GM12801 (cell line): ENCODE measurements at regions not wholly inside any gene's neighbourhood (a gene's known extent, or its start where the extent isn't known, plus 50 kb on each side); places are given as distances from the start of the nearest gene placed in this dataset.

Source experiments
- CTCF ChIP-seq: IDR thresholded peaks from one replicate; pipeline ENCODE4 v1.5.1; 2011; ENCODE audit warnings: control low read depth; ENCODE audit not compliant: insufficient read length; ENCODE audit errors: extremely low read depth

DNA sequence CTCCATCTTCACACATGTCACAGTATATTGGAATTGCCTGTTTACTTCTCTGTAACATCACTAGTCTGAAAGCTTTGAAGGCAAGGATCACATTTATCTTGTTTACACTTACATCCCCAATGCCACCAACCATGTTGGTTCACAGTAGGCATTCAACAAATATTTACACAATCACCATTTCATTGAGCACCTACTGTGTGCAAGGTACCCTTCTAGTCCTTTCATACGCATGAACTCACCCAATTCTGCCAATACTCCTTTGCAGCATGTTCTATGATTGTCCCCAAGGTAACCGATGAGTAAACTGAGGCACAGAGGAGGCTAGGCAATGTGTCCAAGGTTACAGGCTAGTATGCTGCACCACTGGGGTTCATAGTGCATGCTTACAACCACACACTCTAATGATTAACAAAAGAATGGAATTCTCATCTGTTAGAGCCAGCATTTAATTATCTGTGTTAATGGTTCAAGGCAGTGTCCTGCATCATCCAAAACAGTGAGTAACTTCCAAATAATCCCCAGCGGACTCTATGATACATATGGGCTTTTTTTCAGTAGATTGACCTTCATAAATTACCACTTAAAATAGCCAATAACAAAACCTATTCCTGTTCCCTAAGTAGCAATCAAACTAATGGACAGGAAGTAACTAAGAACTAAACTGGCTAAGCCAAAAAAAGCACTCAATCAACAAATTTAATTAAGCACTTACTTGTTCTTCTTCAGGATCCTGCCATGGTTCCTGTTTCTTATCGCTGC, 364.5 kb upstream of the XYLT1 start:
- TF ChIP-seq CTCF = no peak

GRCh38 chr16:17832738-17833137, 362.0 kb upstream of the XYLT1 start:
- TF ChIP-seq CTCF = no peak

- no peak for TF ChIP-seq CTCF
Observed at GRCh38 chr16:17831330-17831729, 360.6 kb upstream of the XYLT1 start.

DNA sequence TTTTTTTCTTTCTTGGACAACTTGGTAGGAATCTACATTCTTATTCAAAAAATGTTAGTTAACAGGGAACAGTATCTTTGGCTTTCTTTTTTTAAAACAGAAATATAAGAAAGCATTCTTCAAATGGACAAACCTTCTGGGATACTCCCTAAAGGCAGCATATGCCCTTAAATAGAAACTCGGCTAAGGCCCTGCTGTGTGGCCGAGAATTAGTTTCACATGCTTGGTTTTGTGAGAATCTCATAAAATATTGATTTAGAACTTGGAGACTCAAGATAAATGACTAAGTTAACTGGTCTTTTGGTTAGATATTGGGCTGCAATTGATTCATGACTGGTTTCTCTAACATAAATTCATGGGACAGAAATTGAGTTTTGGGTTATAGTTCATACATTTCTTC, 359.9 kb upstream of the XYLT1 start:
- TF ChIP-seq CTCF = no peak

DNA sequence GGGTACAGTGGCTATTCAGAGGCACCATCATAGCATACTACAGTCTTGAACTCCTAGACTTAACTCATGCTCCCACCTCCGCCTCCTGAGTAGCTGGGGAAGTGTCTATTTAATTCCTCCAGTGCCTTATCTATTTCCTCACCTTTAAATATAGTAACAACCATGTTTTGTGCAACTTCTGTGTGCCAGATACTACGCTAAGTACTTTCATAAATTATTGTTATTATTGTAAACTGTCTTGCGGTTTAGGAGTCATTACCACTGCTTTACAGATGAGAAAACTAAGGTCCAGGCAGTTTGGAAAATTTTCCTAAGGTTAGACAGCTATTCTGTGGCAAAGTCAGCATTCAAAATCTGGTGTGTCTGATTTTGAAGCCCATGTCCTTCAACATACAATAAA, 359.1 kb upstream of the XYLT1 start:
- no peak for TF ChIP-seq CTCF

- TF ChIP-seq CTCF = no peak
Observed at GRCh38 chr16:17828012-17828411, 357.3 kb upstream of the XYLT1 start.

DNA sequence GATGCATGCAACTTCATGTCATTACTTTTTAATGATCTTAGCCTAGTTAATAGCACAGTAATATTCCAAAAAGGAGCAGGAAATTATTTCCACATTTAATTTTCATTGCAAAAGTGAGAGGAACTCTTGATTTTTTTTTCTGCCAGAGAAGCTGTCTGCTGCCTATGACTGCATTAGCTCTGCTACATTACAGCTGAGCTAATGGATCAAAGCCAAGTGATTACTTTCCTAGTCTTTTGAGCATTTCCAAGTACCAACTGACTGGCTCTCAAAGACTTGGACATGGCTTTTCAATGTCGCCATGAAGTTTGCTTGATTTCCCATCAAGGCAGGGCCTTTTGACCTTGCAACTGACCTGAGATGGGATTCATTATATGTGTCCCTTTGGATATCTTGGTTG, 356.6 kb upstream of the XYLT1 start:
- no peak for TF ChIP-seq CTCF
